Muscle of leg (tissue), 3 donors: ENCODE measurements at regions not wholly inside any gene's neighbourhood (a gene's known extent, or its start where the extent isn't known, plus 50 kb on each side); places are given as distances from the start of the nearest gene placed in this dataset.

Experiments
- DNase-seq: peaks from one replicate; pipeline ENCODE4 v3.0.0; 2013
- H3K27ac ChIP-seq: one replicate; pipeline ENCODE4 v1.5.1; 2013; ENCODE audit warnings: mild to moderate bottlenecking, low read length, control low read depth
- H3K27me3 ChIP-seq: one replicate; pipeline ENCODE4 v1.6.1; 2013; ENCODE audit warnings: low read length; ENCODE audit not compliant: control insufficient read depth, insufficient read depth
- H3K36me3 ChIP-seq: one replicate; pipeline ENCODE4 v1.6.1; 2013; ENCODE audit warnings: low read length; ENCODE audit not compliant: control insufficient read depth, insufficient read depth
- H3K4me1 ChIP-seq: one replicate; pipeline ENCODE4 v1.6.1; 2013; ENCODE audit warnings: low read length; ENCODE audit not compliant: control insufficient read depth, insufficient read depth
- H3K4me3 ChIP-seq: one replicate; pipeline ENCODE4 v1.5.1; 2013; ENCODE audit warnings: low read length, control low read depth
- H3K9me3 ChIP-seq: replicated peaks from 2 replicates; pipeline ENCODE4 v1.6.1; 2013; ENCODE audit warnings: low read depth, low read length; ENCODE audit not compliant: control insufficient read depth
- WGBS: methylation state at CpG from one replicate; pipeline ENCODE4 v1.1.5; 2013; ENCODE audit warnings: missing lambda C conversion rate; ENCODE audit not compliant: insufficient coverage; 5-methylcytosine and 5-hydroxymethylcytosine counted together

DNA sequence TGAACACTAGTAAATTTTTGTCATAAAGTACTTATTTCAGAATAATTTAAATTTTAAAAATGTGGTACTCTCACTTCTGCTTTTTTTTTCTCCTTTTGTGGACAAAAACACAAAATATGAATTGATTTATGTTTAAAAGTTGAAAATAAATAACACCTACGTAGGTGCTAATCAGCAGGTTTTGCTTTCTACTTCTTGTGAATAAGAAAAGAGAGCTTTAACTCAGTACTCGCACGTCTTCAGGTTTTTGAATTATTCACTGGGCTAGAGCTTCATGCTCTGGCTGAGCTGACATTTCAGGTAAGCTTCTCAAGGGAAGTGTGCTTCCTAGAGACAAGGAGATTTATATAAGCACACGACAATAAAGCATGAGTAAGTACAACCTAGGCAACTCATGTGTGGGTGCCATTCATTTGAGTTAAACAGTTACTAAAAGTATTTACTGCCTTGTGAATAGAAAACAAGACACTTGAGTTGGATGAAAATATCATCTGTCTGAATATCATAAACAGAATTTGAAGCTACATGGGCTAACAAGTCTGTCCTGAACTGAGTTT is 190.0 kb upstream of the POT1 start:
- Histone ChIP-seq H3K4me1 (no peaks in the 10 kb centered on the region), H3K27me3 (no peaks in the 10 kb centered on the region), H3K36me3 (no peaks in the 10 kb centered on the region), H3K4me3 (no peak overlapping the region), H3K9me3 (no peaks in the 10 kb centered on the region), H3K27ac (no peak overlapping the region)
- 60% methylated on average over 1 of the region's 4 CpGs for WGBS
- DNase-seq, result no peak

DNA sequence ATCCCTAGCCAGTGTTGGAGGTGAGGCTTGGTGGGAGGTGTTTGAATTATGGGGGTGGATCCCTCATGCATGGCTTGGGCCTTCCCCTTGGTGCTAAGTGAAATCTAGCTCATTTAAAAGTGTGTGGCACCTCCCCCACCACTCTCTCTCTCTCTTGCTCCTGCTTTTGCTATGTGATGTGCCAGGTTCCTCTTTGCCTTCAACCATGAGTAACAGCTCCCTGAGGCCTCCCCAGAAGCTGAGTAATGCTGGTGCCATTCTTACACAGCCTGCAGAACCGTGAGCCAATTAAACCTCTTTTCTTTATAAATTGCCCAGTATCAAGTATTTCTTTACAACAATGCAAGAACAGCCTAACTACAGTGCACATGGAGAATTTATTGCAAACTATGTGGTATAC is 188.8 kb upstream of the POT1 start:
- Histone ChIP-seq H3K27me3 (no peaks in the 10 kb centered on the region), H3K4me3 (no peak overlapping the region), H3K4me1 (no peaks in the 10 kb centered on the region), H3K36me3 (no peaks in the 10 kb centered on the region), H3K9me3 (no peaks in the 10 kb centered on the region), H3K27ac (no peak overlapping the region)
- DNase-seq, result no peak
- no CpG with 5 or more reads among the region's 1 CpG for WGBS

DNA sequence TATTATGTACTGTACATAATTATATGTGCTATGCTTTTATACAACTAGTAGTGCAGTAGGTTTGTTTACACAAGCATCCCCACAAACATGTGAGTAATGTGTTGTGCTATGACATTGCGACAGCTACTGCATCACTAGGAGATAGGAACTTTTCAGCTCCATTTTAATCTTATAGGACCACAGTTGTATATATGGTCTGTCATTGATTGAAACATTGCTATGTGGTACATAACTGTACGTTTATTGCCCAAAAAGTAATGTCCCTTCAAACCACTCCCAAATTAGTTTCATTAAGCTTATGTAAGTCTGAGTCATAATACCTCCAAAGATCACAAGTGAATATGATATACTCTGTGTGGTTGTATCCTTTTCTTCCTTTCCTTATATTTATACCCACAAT is 183.2 kb upstream of the POT1 start:
- no peaks in the 10 kb centered on the region for H3K27me3 ChIP-seq
- peaks cover 2% of the 10 kb centered on the region for H3K9me3 ChIP-seq
- H3K27ac ChIP-seq, result no peak overlapping the region
- no peak for DNase-seq
- no peaks in the 10 kb centered on the region for H3K36me3 ChIP-seq
- WGBS, result no CpG with 5 or more reads among the region's 2 CpGs
- no peak overlapping the region for H3K4me3 ChIP-seq
- no peaks in the 10 kb centered on the region for H3K4me1 ChIP-seq

DNA sequence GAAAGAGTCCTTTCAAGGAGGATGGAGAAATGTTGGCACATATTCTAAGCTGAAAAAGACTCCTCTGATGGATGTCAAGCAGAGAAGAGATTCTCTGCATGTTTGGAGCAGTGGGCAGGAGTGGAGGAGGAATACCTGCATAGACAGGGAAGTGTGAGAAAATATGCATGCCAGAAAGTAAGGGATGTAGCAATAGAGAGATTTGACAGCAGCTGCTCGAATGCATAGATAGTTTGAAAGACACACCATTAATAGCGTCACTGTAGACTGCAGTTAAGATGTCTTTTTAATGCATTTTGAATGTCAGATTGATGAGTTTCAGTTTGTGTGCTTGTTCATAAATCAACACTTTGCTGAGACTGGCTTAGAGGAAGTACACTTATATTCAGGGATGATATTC is 169.9 kb upstream of the POT1 start:
- no CpG with 5 or more reads among the region's 2 CpGs for WGBS

DNA sequence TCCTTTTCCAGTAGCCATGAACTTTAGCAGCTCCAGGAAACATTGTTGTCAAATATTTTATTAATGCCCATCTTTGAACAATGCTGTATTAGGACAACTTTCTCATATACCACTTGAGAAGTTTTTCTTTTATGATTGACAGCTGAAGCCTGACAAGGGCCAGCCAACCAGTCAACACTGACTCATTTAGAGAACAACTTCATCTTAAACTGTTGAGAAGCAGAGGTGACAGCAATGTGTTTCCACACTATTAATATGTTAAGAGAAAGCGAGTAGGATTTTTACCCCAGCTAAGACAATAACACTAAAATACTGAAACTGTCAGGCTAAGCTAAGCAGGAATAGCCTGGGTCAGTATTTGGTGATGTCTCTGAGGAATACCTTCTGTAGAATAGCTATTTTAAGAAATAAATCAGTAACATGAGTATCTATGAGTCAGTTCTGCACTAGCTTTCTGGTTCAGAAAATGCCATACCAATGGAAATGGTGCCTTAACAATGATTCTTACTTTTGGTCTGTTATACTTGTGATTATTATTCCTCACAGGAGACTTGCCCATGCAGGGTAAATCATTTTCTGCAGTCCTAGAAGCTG is 168.8 kb upstream of the POT1 start:
- no peaks in the 10 kb centered on the region for H3K36me3 ChIP-seq
- no peaks in the 10 kb centered on the region for H3K9me3 ChIP-seq
- no peak for DNase-seq
- no peak overlapping the region for H3K27ac ChIP-seq
- WGBS, result no CpG with 5 or more reads among the region's 1 CpG
- H3K27me3 ChIP-seq, result no peaks in the 10 kb centered on the region
- no peak overlapping the region for H3K4me3 ChIP-seq
- no peaks in the 10 kb centered on the region for H3K4me1 ChIP-seq

More for the DNA sequence above, 169.9 kb upstream of the POT1 start:
- Histone ChIP-seq H3K27me3 (no peaks in the 10 kb centered on the region), H3K4me1 (no peaks in the 10 kb centered on the region), H3K36me3 (no peaks in the 10 kb centered on the region), H3K9me3 (no peaks in the 10 kb centered on the region), H3K27ac (no peak overlapping the region), H3K4me3 (no peak overlapping the region)
- DNase-seq, result no peak

DNA sequence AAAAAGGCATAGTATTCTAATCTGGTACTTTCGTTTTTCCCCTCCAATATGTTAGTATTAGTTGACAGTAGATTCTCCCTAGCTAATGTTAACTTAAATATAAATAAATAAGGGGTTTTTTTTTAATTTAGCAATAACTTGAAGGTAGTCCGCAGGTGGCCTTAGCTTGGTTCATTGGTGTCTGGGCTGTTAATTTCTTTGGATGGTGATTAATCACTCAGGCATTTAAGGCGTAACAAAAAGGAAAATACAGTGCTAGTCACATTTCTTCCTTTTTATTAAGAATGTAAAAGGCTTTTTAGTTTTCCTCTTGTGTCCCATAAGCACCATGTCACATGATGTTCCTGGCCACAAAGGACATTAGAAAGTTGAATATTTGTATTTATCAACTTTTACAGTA is 161.0 kb upstream of the POT1 start:
- Histone ChIP-seq H3K27ac (no peak overlapping the region), H3K4me3 (no peak overlapping the region), H3K27me3 (no peaks in the 10 kb centered on the region), H3K4me1 (no peaks in the 10 kb centered on the region), H3K36me3 (no peaks in the 10 kb centered on the region), H3K9me3 (no peaks in the 10 kb centered on the region)
- DNase-seq, result no peak
- no CpG with 5 or more reads among the region's 3 CpGs for WGBS

DNA sequence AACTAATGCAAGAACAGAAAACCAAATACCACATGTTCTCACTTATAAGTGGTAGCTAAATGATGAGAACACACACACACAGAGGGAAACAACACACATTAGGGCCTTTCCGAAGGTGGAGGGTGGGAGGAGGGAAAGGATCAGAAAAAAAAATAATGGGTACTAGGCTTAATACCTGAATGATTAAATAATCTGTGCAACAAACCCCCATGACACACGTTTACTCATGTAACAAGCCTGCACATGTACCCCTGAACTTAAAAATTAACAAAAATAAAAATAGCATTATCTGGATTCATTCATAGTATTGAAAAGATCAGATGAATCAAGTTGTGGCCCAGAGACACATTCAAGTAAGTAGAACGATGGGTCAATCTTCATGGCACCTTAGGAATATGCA is 159.5 kb upstream of the POT1 start:
- WGBS, result no CpG with 5 or more reads among the region's 3 CpGs
- no peaks in the 10 kb centered on the region for H3K27me3 ChIP-seq
- no peak for DNase-seq
- H3K27ac ChIP-seq, result no peak overlapping the region
- no peaks in the 10 kb centered on the region for H3K9me3 ChIP-seq
- H3K4me1 ChIP-seq, result no peaks in the 10 kb centered on the region
- no peak overlapping the region for H3K4me3 ChIP-seq
- no peaks in the 10 kb centered on the region for H3K36me3 ChIP-seq

DNA sequence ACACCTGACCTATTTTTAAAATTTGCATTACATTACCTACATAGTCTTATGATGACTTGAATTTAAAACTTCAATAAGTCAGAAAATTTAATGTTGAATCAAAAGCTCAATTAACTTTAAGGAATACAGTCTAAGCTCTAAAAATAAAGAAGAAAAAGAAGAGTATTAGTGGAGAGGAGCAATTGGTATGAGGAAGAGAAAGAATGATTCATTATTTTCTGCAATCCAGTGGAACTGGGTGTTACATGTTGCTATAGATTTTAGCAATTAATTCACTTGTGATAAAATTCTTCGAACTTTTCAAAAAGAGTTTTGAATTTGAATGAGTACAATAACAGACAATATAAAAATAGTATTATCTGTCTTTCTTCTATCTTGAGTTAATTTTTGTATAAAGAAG is 158.9 kb upstream of the POT1 start:
- H3K9me3 ChIP-seq, result no peaks in the 10 kb centered on the region
- no peaks in the 10 kb centered on the region for H3K4me1 ChIP-seq
- H3K36me3 ChIP-seq, result no peaks in the 10 kb centered on the region
- H3K27me3 ChIP-seq, result no peaks in the 10 kb centered on the region
- DNase-seq, result no peak
- no peak overlapping the region for H3K4me3 ChIP-seq
- no peak overlapping the region for H3K27ac ChIP-seq
- no CpG with 5 or more reads among the region's 1 CpG for WGBS

DNA sequence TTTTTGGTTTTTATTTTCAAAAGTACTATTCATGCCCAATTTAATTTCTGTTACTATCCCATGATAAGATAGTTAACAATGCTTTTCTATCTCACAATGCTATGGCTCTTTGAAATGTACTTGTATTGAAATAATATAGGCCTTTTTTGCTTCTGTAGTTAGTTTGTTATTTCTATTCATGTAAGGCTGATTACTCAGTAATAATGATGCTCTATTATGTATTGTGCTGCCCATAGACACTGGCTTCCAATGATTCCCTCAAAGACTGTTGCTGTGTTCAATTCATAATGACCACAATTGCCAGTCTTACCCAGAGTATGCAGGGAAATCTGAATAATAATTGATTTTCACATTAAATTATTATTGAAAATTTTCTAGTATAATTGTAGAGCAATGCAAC is 155.5 kb upstream of the POT1 start:
- H3K4me1 ChIP-seq, result no peaks in the 10 kb centered on the region
- DNase-seq, result no peak
- no peaks in the 10 kb centered on the region for H3K27me3 ChIP-seq
- no peak overlapping the region for H3K27ac ChIP-seq
- H3K9me3 ChIP-seq, result no peaks in the 10 kb centered on the region
- H3K4me3 ChIP-seq, result no peak overlapping the region
- H3K36me3 ChIP-seq, result no peaks in the 10 kb centered on the region

DNA sequence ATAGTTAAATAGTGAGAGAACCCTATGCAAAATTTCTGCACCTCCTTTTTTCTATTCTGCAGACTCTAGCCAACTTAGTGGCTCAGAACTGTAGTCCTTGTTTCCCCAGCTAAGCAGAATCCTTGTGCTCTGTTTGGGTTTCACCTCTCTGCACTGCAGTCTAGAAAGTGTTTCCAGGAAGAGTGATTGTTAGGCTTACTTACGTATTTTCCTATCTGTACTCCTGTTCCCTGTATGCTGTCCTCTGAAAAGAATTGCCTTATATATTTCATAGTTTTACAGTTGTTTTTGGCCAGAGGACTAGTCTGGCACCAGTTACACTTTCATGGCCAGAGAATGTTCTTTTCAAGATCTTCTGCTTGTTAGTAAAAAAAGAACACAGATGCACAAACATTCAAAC is 154.6 kb upstream of the POT1 start:
- Histone ChIP-seq H3K4me1 (no peaks in the 10 kb centered on the region), H3K27ac (no peak overlapping the region), H3K27me3 (no peaks in the 10 kb centered on the region), H3K9me3 (no peaks in the 10 kb centered on the region), H3K36me3 (no peaks in the 10 kb centered on the region), H3K4me3 (no peak overlapping the region)
- peak; percentile 30 for DNase-seq
- no CpG with 5 or more reads among the region's 1 CpG for WGBS

DNA sequence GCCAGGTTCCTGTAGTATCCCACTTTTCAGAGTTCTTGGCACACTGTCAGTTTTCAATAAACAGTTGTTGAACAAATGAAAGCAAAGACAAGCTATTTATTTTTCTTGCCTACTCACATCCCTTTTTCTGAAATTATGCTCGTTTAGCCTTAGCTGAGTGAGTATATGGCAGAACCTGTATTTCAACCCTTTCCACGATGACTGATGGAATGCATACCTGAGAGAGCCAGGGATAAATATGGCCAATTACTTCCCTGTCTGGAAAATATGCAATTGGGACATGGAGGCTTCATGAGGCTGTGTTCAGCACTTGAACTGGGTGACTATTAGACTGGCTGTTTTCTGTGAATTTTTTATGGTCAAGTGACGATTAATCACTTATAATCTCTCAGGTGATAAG is 144.5 kb upstream of the POT1 start:
- WGBS, result 75% methylated on average over 1 of the region's 3 CpGs
- H3K27me3 ChIP-seq, result no peaks in the 10 kb centered on the region
- H3K27ac ChIP-seq, result no peak overlapping the region
- no peak overlapping the region for H3K4me3 ChIP-seq
- no peak for DNase-seq
- no peaks in the 10 kb centered on the region for H3K9me3 ChIP-seq
- no peaks in the 10 kb centered on the region for H3K4me1 ChIP-seq
- no peaks in the 10 kb centered on the region for H3K36me3 ChIP-seq
